ENCODE measurements at regions not wholly inside any gene's neighbourhood (a gene's known extent, or its start where the extent isn't known, plus 50 kb on each side); places are given as distances from the start of the nearest gene placed in this dataset.

DNA sequence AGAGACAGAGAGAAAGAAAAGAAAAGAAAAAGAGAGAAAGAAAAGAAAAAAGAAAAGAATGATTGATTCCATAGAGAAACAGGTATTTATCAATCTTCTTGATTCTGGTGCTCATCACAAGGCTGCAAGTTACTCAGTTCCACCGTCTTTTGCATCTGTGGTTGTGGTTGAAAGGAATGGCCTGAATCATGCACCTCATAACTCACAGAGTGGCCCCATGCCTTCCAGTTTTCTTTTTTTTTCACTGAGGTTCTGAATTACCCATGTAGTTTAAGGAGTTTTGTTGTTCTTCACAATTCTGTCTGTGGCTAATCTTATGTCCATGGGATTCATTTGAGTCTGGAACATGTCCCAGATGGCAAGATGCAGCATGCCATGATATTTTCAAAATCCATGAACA, 156.0 kb downstream of the ZNF33B start:
- TF ChIP-seq, protein P1, sequence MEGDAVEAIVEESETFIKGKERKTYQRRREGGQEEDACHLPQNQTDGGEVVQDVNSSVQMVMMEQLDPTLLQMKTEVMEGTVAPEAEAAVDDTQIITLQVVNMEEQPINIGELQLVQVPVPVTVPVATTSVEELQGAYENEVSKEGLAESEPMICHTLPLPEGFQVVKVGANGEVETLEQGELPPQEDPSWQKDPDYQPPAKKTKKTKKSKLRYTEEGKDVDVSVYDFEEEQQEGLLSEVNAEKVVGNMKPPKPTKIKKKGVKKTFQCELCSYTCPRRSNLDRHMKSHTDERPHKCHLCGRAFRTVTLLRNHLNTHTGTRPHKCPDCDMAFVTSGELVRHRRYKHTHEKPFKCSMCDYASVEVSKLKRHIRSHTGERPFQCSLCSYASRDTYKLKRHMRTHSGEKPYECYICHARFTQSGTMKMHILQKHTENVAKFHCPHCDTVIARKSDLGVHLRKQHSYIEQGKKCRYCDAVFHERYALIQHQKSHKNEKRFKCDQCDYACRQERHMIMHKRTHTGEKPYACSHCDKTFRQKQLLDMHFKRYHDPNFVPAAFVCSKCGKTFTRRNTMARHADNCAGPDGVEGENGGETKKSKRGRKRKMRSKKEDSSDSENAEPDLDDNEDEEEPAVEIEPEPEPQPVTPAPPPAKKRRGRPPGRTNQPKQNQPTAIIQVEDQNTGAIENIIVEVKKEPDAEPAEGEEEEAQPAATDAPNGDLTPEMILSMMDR (IDR thresholded peaks at IDR 0.05; ENCODE audit: insufficient read depth, low read length) = no peak
- TF ChIP-seq POLR2AphosphoS5 (IDR thresholded peaks at IDR 0.05; ENCODE audit: low read depth) = no peak
